ENCODE measurements at regions not wholly inside any gene's neighbourhood (a gene's known extent, or its start where the extent isn't known, plus 50 kb on each side); places are given as distances from the start of the nearest gene placed in this dataset.

GRCh38 chr14:89588840-89589296 lies 171.8 kb upstream of the FOXN3 start:
- TF ChIP-seq CTCF (IDR thresholded peaks at IDR 0.05; ENCODE audit: insufficient read depth, low read length) (no peak), POLR2AphosphoS5 (IDR thresholded peaks at IDR 0.05; ENCODE audit: low read depth) (no peak)
